ENCODE measurements at regions not wholly inside any gene's neighbourhood (a gene's known extent, or its start where the extent isn't known, plus 50 kb on each side); places are given as distances from the start of the nearest gene placed in this dataset.

- Histone ChIP-seq H3K4me1 (ENCODE audit: low read depth, poor library complexity, severe bottlenecking) (no peaks in the 10 kb centered on the region), H4K20me1 (ENCODE audit: insufficient read depth) (no peaks in the 10 kb centered on the region), H3K36me3 (ENCODE audit: insufficient read depth) (no peaks in the 10 kb centered on the region), H2AFZ (ENCODE audit: low read depth) (no peak overlapping the region), H3K4me2 (no peak overlapping the region), H3K27me3 (ENCODE audit: insufficient read depth, low read depth) (no peaks in the 10 kb centered on the region), H3K27ac (no peak overlapping the region), H3K9ac (no peak overlapping the region), H3K79me2 (ENCODE audit: insufficient read depth, low read depth) (no peaks in the 10 kb centered on the region), H3K4me3 (IDR thresholded peaks at IDR 0.05; ENCODE audit: insufficient read depth, low read depth, low read length) (no peak overlapping the region)
- TF ChIP-seq CTCF (conservative IDR thresholded peaks at IDR 0.05; ENCODE audit: low read depth, low read length): no peak
Measured at GRCh38 chr7:24409431-24410024, 125.5 kb downstream of the NPY start.

- H3K79me2 ChIP-seq (ENCODE audit: insufficient read depth, low read depth): no peaks in the 10 kb centered on the region
- no peak overlapping the region for H3K4me3 ChIP-seq (IDR thresholded peaks at IDR 0.05; ENCODE audit: insufficient read depth, low read depth, low read length)
- TF ChIP-seq CTCF (conservative IDR thresholded peaks at IDR 0.05; ENCODE audit: low read depth, low read length): no peak
- H3K27me3 ChIP-seq (ENCODE audit: insufficient read depth, low read depth): no peaks in the 10 kb centered on the region
- no peak overlapping the region for H2AFZ ChIP-seq (ENCODE audit: low read depth)
- no peaks in the 10 kb centered on the region for H3K36me3 ChIP-seq (ENCODE audit: insufficient read depth)
- no peaks in the 10 kb centered on the region for H3K4me1 ChIP-seq (ENCODE audit: low read depth, poor library complexity, severe bottlenecking)
- H3K27ac ChIP-seq: no peak overlapping the region
- no peak overlapping the region for H3K9ac ChIP-seq
- H4K20me1 ChIP-seq (ENCODE audit: insufficient read depth): no peaks in the 10 kb centered on the region
- H3K4me2 ChIP-seq: no peak overlapping the region
Measured at GRCh38 chr7:24411226-24411625, 127.2 kb downstream of the NPY start.

GRCh38 chr7:24417526-24418120 lies 133.6 kb downstream of the NPY start:
- Histone ChIP-seq H2AFZ (ENCODE audit: low read depth) (no peak overlapping the region), H3K79me2 (ENCODE audit: insufficient read depth, low read depth) (no peaks in the 10 kb centered on the region), H3K9ac (no peak overlapping the region), H3K36me3 (ENCODE audit: insufficient read depth) (no peaks in the 10 kb centered on the region), H3K4me1 (ENCODE audit: low read depth, poor library complexity, severe bottlenecking) (peaks cover 3% of the 10 kb centered on the region), H3K27me3 (ENCODE audit: insufficient read depth, low read depth) (no peaks in the 10 kb centered on the region), H3K27ac (no peak overlapping the region), H4K20me1 (ENCODE audit: insufficient read depth) (no peaks in the 10 kb centered on the region), H3K4me2 (no peak overlapping the region), H3K4me3 (IDR thresholded peaks at IDR 0.05; ENCODE audit: insufficient read depth, low read depth, low read length) (no peak overlapping the region)
- TF ChIP-seq CTCF (conservative IDR thresholded peaks at IDR 0.05; ENCODE audit: low read depth, low read length): no peak

- H3K79me2 ChIP-seq (ENCODE audit: insufficient read depth, low read depth): no peaks in the 10 kb centered on the region
- no peak overlapping the region for H3K4me2 ChIP-seq
- H4K20me1 ChIP-seq (ENCODE audit: insufficient read depth): no peaks in the 10 kb centered on the region
- no peak overlapping the region for H3K9ac ChIP-seq
- no peak overlapping the region for H2AFZ ChIP-seq (ENCODE audit: low read depth)
- H3K4me3 ChIP-seq (IDR thresholded peaks at IDR 0.05; ENCODE audit: insufficient read depth, low read depth, low read length): no peak overlapping the region
- no peak for TF ChIP-seq CTCF (conservative IDR thresholded peaks at IDR 0.05; ENCODE audit: low read depth, low read length)
- H3K4me1 ChIP-seq (ENCODE audit: low read depth, poor library complexity, severe bottlenecking): peaks cover 4% of the 10 kb centered on the region
- no peaks in the 10 kb centered on the region for H3K36me3 ChIP-seq (ENCODE audit: insufficient read depth)
- no peaks in the 10 kb centered on the region for H3K27me3 ChIP-seq (ENCODE audit: insufficient read depth, low read depth)
- no peak overlapping the region for H3K27ac ChIP-seq
Measured at GRCh38 chr7:24419077-24419476, 135.1 kb downstream of the NPY start.

Measured in KMS-11 (cell line).